GM23338 (cell line): ENCODE measurements at regions not wholly inside any gene's neighbourhood (a gene's known extent, or its start where the extent isn't known, plus 50 kb on each side); places are given as distances from the start of the nearest gene placed in this dataset.

Experiments used
- ATAC-seq: fragments of 200-7000 bp; cut with Tn5 transposase; 3 replicates; pipeline ENCODE4 v1.9.1; 2020
- DNase-seq: peaks from one replicate; pipeline ENCODE4 v3.0.0-alpha.2; 2015; ENCODE audit warnings: low spot score
- H2AFZ ChIP-seq: fragments of 200-600 bp; sonication (generic); 2 replicates; pipeline ENCODE4 v1.8.0; 2016; ENCODE audit warnings: antibody characterized with exemption, mild to moderate bottlenecking, moderate library complexity
- H3F3A ChIP-seq: fragments of 200-600 bp; sonication (generic); replicated peaks from 2 replicates; pipeline ENCODE4 v1.8.0; 2017; ENCODE audit warnings: antibody characterized with exemption, mixed run types, low read depth
- H3K27ac ChIP-seq: fragments of 200-600 bp; sonication (generic); 2 replicates; pipeline ENCODE4 v1.6.1; 2016; ENCODE audit warnings: low read depth
- H3K27me3 ChIP-seq: fragments of 200-600 bp; sonication (generic); 2 replicates; pipeline ENCODE4 v1.8.0; 2016; ENCODE audit warnings: mild to moderate bottlenecking, mixed run types, moderate library complexity; ENCODE audit not compliant: insufficient read depth
- H3K36me3 ChIP-seq: fragments of 200-600 bp; sonication (generic); 2 replicates; pipeline ENCODE4 v1.8.0; 2016; ENCODE audit warnings: mild to moderate bottlenecking; ENCODE audit not compliant: insufficient read depth
- H3K4me1 ChIP-seq: fragments of 200-600 bp; sonication (generic); 2 replicates; pipeline ENCODE4 v1.8.0; 2016; ENCODE audit warnings: mild to moderate bottlenecking, moderate library complexity; ENCODE audit not compliant: insufficient read depth
- H3K4me2 ChIP-seq: fragments of 200-600 bp; sonication (generic); 2 replicates; pipeline ENCODE4 v1.7.1; 2017; ENCODE audit warnings: mixed run types
- H3K4me3 ChIP-seq: fragments of 200-600 bp; sonication (generic); 2 replicates; pipeline ENCODE4 v1.6.1; 2016; ENCODE audit warnings: mixed run types
- H3K79me2 ChIP-seq: fragments of 200-600 bp; sonication (generic); replicated peaks from 2 replicates; pipeline ENCODE4 v1.8.0; 2017; ENCODE audit warnings: mild to moderate bottlenecking; ENCODE audit not compliant: insufficient read depth
- H3K9me2 ChIP-seq: fragments of 200-600 bp; sonication (generic); 2 replicates; pipeline ENCODE4 v1.8.0; 2017; ENCODE audit not compliant: insufficient read depth
- H4K20me1 ChIP-seq: fragments of 200-600 bp; sonication (generic); replicated peaks from 2 replicates; pipeline ENCODE4 v1.8.0; 2017; ENCODE audit warnings: mild to moderate bottlenecking; ENCODE audit not compliant: insufficient read depth
- H3K27ac Mint-ChIP-seq: 2 replicates; pipeline ENCODE4 v1.8.0; 2020; ENCODE audit warnings: inconsistent platforms, mild to moderate bottlenecking, moderate library complexity, mixed read lengths
- H3K27me3 Mint-ChIP-seq: 3 replicates; pipeline ENCODE4 v1.8.0; 2022; ENCODE audit warnings: low read depth, mild to moderate bottlenecking, moderate library complexity, mixed read lengths, inconsistent platforms; ENCODE audit not compliant: insufficient read depth, poor library complexity
- H3K36me3 Mint-ChIP-seq: 3 replicates; pipeline ENCODE4 v1.8.0; 2021; ENCODE audit warnings: low read depth, mild to moderate bottlenecking, inconsistent platforms, moderate library complexity, mixed read lengths
- H3K4me1 Mint-ChIP-seq: 3 replicates; pipeline ENCODE4 v1.8.0; 2020; ENCODE audit warnings: mild to moderate bottlenecking, inconsistent platforms, mixed read lengths
- H3K4me3 Mint-ChIP-seq: 3 replicates; pipeline ENCODE4 v1.8.0; 2021; ENCODE audit warnings: moderate library complexity, mild to moderate bottlenecking, inconsistent platforms, mixed read lengths
- H3K9me3 Mint-ChIP-seq: 3 replicates; pipeline ENCODE4 v1.8.0; 2020; ENCODE audit warnings: moderate library complexity, mild to moderate bottlenecking, inconsistent platforms, mixed read lengths
- CREB1 ChIP-seq: fragments of 250-450 bp; sonication (Bioruptor Pico); IDR thresholded peaks from 2 replicates; pipeline ENCODE4 v1.5.0; 2020; ENCODE audit warnings: low read depth, mild to moderate bottlenecking, moderate library complexity
- EZH2 ChIP-seq: fragments of 200-600 bp; sonication (generic); IDR thresholded peaks from one replicate; pipeline ENCODE4 v1.8.0; 2017; ENCODE audit warnings: antibody characterized with exemption, mild to moderate bottlenecking, low read depth; ENCODE audit not compliant: unreplicated experiment
- EZH2phosphoT487 ChIP-seq: fragments of 200-600 bp; sonication (generic); IDR thresholded peaks from one replicate; pipeline ENCODE4 v1.8.1; 2018; ENCODE audit warnings: antibody characterized with exemption; ENCODE audit not compliant: unreplicated experiment
- JUNB ChIP-seq: IDR thresholded peaks from one replicate; pipeline ENCODE4 v1.6.1; 2016; ENCODE audit warnings: antibody characterized with exemption; ENCODE audit not compliant: unreplicated experiment
- NANOG ChIP-seq: IDR thresholded peaks from 2 replicates; pipeline ENCODE4 v1.6.1; 2016; ENCODE audit warnings: antibody characterized with exemption, borderline replicate concordance
- ZNF114 ChIP-seq: fragments of 250-450 bp; sonication (Bioruptor Pico); IDR thresholded peaks from 2 replicates; pipeline ENCODE4 v1.5.0; 2020; ENCODE audit warnings: mild to moderate bottlenecking, moderate library complexity
- ZNF331 ChIP-seq: fragments of 250-450 bp; sonication (Bioruptor Pico); IDR thresholded peaks from 2 replicates; pipeline ENCODE4 v1.5.0; 2020; ENCODE audit warnings: low read depth, mild to moderate bottlenecking, moderate library complexity
- TF ChIP-seq, protein P1 (sequence below): IDR thresholded peaks from 2 replicates; pipeline ENCODE4 v1.6.1; 2016; ENCODE audit warnings: antibody characterized with exemption
- TF ChIP-seq, protein P2 (sequence below), 2 experiments: fragments of 200-600 bp in 1 of 2; sonication (generic) in 1 of 2; conservative IDR thresholded peaks; 2 replicates each; pipeline versions ENCODE4 v1.5.1 to v1.6.1; 2016 to 2017; ENCODE audit warnings: antibody characterized with exemption in 2 of 2, low read depth in 2 of 2, mild to moderate bottlenecking in 2 of 2, moderate library complexity in 1 of 2
- TF ChIP-seq, protein P3 (sequence below): fragments of 250-450 bp; sonication (Bioruptor Pico); IDR thresholded peaks from 2 replicates; pipeline ENCODE4 v1.5.0; 2020; ENCODE audit warnings: mild to moderate bottlenecking, moderate library complexity
- TF ChIP-seq, protein P4 (sequence below): IDR thresholded peaks from one replicate; pipeline ENCODE4 v1.6.1; 2018; ENCODE audit warnings: antibody characterized with exemption; ENCODE audit not compliant: unreplicated experiment

DNA sequence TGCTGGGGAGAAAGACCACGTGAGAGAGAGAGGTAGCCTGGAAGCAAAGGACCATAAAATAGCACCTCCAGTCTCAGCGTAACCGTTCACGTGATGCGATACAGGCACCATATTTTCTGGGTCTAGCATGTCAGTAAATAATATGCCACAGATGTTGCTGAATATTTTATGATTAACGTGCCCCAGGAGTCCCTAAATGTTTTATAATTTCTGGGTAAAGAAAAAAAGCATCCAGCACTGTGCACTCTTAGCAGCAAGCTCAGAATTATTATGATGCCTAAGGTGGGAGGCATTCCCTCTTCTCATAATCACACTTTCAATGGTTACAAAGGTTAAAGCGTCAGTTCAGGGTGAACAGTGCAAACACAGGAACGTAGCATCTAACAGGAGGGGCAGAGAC, 121.8 kb downstream of the CAVIN4 start:
- no peak for ATAC-seq
- no peaks in the 10 kb centered on the region for H4K20me1 ChIP-seq
- H3K4me1 ChIP-seq, result no peaks in the 10 kb centered on the region
- Mint-ChIP-seq H3K27me3 (peaks cover 2% of the 10 kb centered on the region), H3K36me3 (no peaks in the 10 kb centered on the region), H3K27ac (no peak overlapping the region), H3K4me1 (peaks cover 11% of the 10 kb centered on the region), H3K9me3 (no peaks in the 10 kb centered on the region; the same call in 2 of the 3 replicates), H3K4me3 (no peak overlapping the region)
- H3K27ac ChIP-seq, result no peak overlapping the region
- TF ChIP-seq ZNF114 (no peak), JUNB (no peak), EZH2phosphoT487 (no peak), ZNF331 (CRISPR knock-in tag) (no peak), EZH2 (no peak), CREB1 (CRISPR knock-in tag) (no peak), NANOG (no peak)
- TF ChIP-seq, protein P1, sequence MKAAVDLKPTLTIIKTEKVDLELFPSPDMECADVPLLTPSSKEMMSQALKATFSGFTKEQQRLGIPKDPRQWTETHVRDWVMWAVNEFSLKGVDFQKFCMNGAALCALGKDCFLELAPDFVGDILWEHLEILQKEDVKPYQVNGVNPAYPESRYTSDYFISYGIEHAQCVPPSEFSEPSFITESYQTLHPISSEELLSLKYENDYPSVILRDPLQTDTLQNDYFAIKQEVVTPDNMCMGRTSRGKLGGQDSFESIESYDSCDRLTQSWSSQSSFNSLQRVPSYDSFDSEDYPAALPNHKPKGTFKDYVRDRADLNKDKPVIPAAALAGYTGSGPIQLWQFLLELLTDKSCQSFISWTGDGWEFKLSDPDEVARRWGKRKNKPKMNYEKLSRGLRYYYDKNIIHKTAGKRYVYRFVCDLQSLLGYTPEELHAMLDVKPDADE, result no peak
- TF ChIP-seq, protein P2, sequence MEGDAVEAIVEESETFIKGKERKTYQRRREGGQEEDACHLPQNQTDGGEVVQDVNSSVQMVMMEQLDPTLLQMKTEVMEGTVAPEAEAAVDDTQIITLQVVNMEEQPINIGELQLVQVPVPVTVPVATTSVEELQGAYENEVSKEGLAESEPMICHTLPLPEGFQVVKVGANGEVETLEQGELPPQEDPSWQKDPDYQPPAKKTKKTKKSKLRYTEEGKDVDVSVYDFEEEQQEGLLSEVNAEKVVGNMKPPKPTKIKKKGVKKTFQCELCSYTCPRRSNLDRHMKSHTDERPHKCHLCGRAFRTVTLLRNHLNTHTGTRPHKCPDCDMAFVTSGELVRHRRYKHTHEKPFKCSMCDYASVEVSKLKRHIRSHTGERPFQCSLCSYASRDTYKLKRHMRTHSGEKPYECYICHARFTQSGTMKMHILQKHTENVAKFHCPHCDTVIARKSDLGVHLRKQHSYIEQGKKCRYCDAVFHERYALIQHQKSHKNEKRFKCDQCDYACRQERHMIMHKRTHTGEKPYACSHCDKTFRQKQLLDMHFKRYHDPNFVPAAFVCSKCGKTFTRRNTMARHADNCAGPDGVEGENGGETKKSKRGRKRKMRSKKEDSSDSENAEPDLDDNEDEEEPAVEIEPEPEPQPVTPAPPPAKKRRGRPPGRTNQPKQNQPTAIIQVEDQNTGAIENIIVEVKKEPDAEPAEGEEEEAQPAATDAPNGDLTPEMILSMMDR (conservative IDR thresholded peaks at IDR 0.05; ENCODE audit: low read depth in 2 of 2), result no peak
- TF ChIP-seq, protein P3, sequence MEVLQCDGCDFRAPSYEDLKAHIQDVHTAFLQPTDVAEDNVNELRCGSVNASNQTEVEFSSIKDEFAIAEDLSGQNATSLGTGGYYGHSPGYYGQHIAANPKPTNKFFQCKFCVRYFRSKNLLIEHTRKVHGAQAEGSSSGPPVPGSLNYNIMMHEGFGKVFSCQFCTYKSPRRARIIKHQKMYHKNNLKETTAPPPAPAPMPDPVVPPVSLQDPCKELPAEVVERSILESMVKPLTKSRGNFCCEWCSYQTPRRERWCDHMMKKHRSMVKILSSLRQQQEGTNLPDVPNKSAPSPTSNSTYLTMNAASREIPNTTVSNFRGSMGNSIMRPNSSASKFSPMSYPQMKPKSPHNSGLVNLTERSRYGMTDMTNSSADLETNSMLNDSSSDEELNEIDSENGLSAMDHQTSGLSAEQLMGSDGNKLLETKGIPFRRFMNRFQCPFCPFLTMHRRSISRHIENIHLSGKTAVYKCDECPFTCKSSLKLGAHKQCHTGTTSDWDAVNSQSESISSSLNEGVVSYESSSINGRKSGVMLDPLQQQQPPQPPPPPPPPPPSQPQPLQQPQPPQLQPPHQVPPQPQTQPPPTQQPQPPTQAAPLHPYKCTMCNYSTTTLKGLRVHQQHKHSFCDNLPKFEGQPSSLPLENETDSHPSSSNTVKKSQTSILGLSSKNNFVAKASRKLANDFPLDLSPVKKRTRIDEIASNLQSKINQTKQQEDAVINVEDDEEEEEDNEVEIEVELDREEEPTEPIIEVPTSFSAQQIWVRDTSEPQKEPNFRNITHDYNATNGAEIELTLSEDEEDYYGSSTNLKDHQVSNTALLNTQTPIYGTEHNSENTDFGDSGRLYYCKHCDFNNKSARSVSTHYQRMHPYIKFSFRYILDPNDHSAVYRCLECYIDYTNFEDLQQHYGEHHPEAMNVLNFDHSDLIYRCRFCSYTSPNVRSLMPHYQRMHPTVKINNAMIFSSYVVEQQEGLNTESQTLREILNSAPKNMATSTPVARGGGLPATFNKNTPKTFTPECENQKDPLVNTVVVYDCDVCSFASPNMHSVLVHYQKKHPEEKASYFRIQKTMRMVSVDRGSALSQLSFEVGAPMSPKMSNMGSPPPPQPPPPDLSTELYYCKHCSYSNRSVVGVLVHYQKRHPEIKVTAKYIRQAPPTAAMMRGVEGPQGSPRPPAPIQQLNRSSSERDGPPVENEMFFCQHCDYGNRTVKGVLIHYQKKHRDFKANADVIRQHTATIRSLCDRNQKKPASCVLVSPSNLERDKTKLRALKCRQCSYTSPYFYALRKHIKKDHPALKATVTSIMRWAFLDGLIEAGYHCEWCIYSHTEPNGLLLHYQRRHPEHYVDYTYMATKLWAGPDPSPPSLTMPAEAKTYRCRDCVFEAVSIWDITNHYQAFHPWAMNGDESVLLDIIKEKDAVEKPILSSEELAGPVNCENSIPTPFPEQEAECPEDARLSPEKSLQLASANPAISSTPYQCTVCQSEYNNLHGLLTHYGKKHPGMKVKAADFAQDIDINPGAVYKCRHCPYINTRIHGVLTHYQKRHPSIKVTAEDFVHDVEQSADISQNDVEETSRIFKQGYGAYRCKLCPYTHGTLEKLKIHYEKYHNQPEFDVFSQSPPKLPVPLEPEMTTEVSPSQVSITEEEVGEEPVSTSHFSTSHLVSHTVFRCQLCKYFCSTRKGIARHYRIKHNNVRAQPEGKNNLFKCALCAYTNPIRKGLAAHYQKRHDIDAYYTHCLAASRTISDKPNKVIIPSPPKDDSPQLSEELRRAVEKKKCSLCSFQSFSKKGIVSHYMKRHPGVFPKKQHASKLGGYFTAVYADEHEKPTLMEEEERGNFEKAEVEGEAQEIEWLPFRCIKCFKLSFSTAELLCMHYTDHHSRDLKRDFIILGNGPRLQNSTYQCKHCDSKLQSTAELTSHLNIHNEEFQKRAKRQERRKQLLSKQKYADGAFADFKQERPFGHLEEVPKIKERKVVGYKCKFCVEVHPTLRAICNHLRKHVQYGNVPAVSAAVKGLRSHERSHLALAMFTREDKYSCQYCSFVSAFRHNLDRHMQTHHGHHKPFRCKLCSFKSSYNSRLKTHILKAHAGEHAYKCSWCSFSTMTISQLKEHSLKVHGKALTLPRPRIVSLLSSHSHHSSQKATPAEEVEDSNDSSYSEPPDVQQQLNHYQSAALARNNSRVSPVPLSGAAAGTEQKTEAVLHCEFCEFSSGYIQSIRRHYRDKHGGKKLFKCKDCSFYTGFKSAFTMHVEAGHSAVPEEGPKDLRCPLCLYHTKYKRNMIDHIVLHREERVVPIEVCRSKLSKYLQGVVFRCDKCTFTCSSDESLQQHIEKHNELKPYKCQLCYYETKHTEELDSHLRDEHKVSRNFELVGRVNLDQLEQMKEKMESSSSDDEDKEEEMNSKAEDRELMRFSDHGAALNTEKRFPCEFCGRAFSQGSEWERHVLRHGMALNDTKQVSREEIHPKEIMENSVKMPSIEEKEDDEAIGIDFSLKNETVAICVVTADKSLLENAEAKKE (CRISPR knock-in tag), result no peak
- TF ChIP-seq, protein P4, sequence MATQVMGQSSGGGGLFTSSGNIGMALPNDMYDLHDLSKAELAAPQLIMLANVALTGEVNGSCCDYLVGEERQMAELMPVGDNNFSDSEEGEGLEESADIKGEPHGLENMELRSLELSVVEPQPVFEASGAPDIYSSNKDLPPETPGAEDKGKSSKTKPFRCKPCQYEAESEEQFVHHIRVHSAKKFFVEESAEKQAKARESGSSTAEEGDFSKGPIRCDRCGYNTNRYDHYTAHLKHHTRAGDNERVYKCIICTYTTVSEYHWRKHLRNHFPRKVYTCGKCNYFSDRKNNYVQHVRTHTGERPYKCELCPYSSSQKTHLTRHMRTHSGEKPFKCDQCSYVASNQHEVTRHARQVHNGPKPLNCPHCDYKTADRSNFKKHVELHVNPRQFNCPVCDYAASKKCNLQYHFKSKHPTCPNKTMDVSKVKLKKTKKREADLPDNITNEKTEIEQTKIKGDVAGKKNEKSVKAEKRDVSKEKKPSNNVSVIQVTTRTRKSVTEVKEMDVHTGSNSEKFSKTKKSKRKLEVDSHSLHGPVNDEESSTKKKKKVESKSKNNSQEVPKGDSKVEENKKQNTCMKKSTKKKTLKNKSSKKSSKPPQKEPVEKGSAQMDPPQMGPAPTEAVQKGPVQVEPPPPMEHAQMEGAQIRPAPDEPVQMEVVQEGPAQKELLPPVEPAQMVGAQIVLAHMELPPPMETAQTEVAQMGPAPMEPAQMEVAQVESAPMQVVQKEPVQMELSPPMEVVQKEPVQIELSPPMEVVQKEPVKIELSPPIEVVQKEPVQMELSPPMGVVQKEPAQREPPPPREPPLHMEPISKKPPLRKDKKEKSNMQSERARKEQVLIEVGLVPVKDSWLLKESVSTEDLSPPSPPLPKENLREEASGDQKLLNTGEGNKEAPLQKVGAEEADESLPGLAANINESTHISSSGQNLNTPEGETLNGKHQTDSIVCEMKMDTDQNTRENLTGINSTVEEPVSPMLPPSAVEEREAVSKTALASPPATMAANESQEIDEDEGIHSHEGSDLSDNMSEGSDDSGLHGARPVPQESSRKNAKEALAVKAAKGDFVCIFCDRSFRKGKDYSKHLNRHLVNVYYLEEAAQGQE, result no peak
- no peaks in the 10 kb centered on the region for H3F3A ChIP-seq
- H3K4me3 ChIP-seq, result no peak overlapping the region
- no peak for DNase-seq
- H3K36me3 ChIP-seq, result no peaks in the 10 kb centered on the region
- no peaks in the 10 kb centered on the region for H3K27me3 ChIP-seq
- H3K4me2 ChIP-seq, result no peak overlapping the region
- H2AFZ ChIP-seq, result 0 out of 2 replicates have a peak overlapping the region, but pooled peaks have one; percentile 63
- H3K9me2 ChIP-seq, result no peaks in the 10 kb centered on the region
- no peaks in the 10 kb centered on the region for H3K79me2 ChIP-seq
